Suprapubic skin (tissue), 4 donors: ENCODE measurements at regions not wholly inside any gene's neighbourhood (a gene's known extent, or its start where the extent isn't known, plus 50 kb on each side); places are given as distances from the start of the nearest gene placed in this dataset.

Experiments
- CTCF ChIP-seq, 2 donors: fragments of 200-600 bp in 1 of 2; fragments of 450-650 bp in 1 of 2; sonication (generic) in 1 of 2; IDR thresholded peaks; one replicate each; pipeline ENCODE4 v1.5.1; 2016 to 2019; ENCODE audit warnings: antibody characterized with exemption in 2 of 2, mild to moderate bottlenecking in 1 of 2, moderate library complexity in 1 of 2
- EP300 ChIP-seq: sonication (generic); formaldehyde crosslinking; IDR thresholded peaks from one replicate; pipeline ENCODE4 v1.6.1; 2017; ENCODE audit warnings: antibody characterized with exemption
- POLR2A ChIP-seq, 2 donors: fragments of 450-650 bp; IDR thresholded peaks; one replicate each; pipeline ENCODE4 v1.6.1; 2017; ENCODE audit warnings: antibody characterized with exemption in 2 of 2, mild to moderate bottlenecking in 2 of 2, moderate library complexity in 2 of 2
- POLR2AphosphoS5 ChIP-seq, 3 donors: sonication (generic); formaldehyde crosslinking; IDR thresholded peaks; one replicate each; pipeline ENCODE4 v1.6.1; 2017; ENCODE audit warnings: antibody characterized with exemption in 3 of 3

GRCh38 chr9:81480828-81481604 lies 208.3 kb downstream of the TLE1 start:
- no peak for TF ChIP-seq POLR2A (IDR thresholded peaks at IDR 0.05)
- TF ChIP-seq CTCF (IDR thresholded peaks at IDR 0.05), result no peak
- TF ChIP-seq POLR2AphosphoS5 (IDR thresholded peaks at IDR 0.05), result no peak
- no peak for TF ChIP-seq EP300
